Vagina (tissue), 2 donors: ENCODE measurements at regions not wholly inside any gene's neighbourhood (a gene's known extent, or its start where the extent isn't known, plus 50 kb on each side); places are given as distances from the start of the nearest gene placed in this dataset.

Experiments
- DNase-seq, 2 donors: peaks; one replicate each; pipeline ENCODE4 v3.0.0-alpha.2; 2017; ENCODE audit errors: extremely low spot score in 2 of 2
- H3K27ac ChIP-seq: fragments of 200-600 bp; sonication (generic); one replicate; pipeline ENCODE4 v1.5.1; 2019
- H3K27me3 ChIP-seq: fragments of 200-600 bp; sonication (generic); one replicate; pipeline ENCODE4 v1.5.1; 2019
- H3K36me3 ChIP-seq, 2 donors: fragments of 200-600 bp; sonication (generic); one replicate each; pipeline ENCODE4 v1.5.1; 2017 to 2019
- H3K4me1 ChIP-seq: fragments of 200-600 bp; sonication (generic); one replicate; pipeline ENCODE4 v1.5.1; 2019
- H3K4me3 ChIP-seq, 2 donors: fragments of 200-600 bp; sonication (generic); 1 replicate in 1 of 2; 2 replicates in 1 of 2; pipeline ENCODE4 v1.5.1; 2016 to 2019
- H3K9me3 ChIP-seq: fragments of 200-600 bp; sonication (generic); one replicate; pipeline ENCODE4 v1.5.1; 2019
- POLR2A ChIP-seq, 2 donors: fragments of 450-650 bp; IDR thresholded peaks; one replicate each; pipeline ENCODE4 v1.6.1; 2017; ENCODE audit warnings: antibody characterized with exemption in 2 of 2, mild to moderate bottlenecking in 2 of 2, moderate library complexity in 2 of 2
- POLR2AphosphoS5 ChIP-seq, 2 donors: sonication (generic); formaldehyde crosslinking; IDR thresholded peaks; one replicate each; pipeline ENCODE4 v1.9.0; 2017; ENCODE audit warnings: antibody characterized with exemption in 2 of 2, mild to moderate bottlenecking in 2 of 2, low read depth in 1 of 2; ENCODE audit not compliant: insufficient read depth in 1 of 2
- intact Hi-C: fragments of 100-400 bp; cut with DNase I; formaldehyde crosslinking; loops from one replicate; pipeline ENCODE4 v1.15.1; 2023
- TF ChIP-seq, protein P1 (sequence below), 3 experiments: fragments of 450-650 bp in 2 of 3; fragments of 200-600 bp in 1 of 3; sonication (generic) in 1 of 3; IDR thresholded peaks; one replicate each; pipeline ENCODE4 v1.5.1; 2017 to 2019; ENCODE audit warnings: antibody characterized with exemption in 3 of 3, mild to moderate bottlenecking in 2 of 3, moderate library complexity in 2 of 3

DNA sequence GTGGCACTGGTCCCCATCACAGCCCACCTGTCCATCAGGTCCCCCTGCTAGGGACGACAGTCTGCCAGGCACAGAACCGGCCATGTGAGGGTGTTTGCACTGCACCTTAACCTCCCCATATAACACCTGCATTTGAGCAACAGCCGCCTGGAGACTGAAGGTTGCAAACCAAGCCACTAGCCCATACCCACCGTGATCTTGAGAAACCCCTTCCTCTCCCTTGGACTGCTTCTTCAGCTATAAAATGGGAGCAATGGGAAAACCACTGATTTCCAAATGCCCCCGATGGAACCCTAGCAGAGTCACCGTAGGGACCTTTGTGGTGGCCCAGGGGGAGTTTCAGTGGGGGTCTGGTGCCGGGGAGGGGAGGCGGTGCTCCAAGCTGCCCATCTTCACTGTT, 120.1 kb downstream of the NPTX2 start:
- no peaks in the 10 kb centered on the region for H3K9me3 ChIP-seq
- H3K27me3 ChIP-seq = no peaks in the 10 kb centered on the region
- H3K4me1 ChIP-seq = no peaks in the 10 kb centered on the region
- intact Hi-C loops = no loop called here
- DNase-seq = no peak
- TF ChIP-seq, protein P1, sequence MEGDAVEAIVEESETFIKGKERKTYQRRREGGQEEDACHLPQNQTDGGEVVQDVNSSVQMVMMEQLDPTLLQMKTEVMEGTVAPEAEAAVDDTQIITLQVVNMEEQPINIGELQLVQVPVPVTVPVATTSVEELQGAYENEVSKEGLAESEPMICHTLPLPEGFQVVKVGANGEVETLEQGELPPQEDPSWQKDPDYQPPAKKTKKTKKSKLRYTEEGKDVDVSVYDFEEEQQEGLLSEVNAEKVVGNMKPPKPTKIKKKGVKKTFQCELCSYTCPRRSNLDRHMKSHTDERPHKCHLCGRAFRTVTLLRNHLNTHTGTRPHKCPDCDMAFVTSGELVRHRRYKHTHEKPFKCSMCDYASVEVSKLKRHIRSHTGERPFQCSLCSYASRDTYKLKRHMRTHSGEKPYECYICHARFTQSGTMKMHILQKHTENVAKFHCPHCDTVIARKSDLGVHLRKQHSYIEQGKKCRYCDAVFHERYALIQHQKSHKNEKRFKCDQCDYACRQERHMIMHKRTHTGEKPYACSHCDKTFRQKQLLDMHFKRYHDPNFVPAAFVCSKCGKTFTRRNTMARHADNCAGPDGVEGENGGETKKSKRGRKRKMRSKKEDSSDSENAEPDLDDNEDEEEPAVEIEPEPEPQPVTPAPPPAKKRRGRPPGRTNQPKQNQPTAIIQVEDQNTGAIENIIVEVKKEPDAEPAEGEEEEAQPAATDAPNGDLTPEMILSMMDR (IDR thresholded peaks at IDR 0.05) = no peak
- TF ChIP-seq POLR2AphosphoS5 (IDR thresholded peaks at IDR 0.05; ENCODE audit: insufficient read depth in 1 of 2, low read depth in 1 of 2) (no peak), POLR2A (IDR thresholded peaks at IDR 0.05) (no peak)
- no peak overlapping the region for H3K4me3 ChIP-seq
- no peak overlapping the region for H3K27ac ChIP-seq
- H3K36me3 ChIP-seq = no peaks in the 10 kb centered on the region

DNA sequence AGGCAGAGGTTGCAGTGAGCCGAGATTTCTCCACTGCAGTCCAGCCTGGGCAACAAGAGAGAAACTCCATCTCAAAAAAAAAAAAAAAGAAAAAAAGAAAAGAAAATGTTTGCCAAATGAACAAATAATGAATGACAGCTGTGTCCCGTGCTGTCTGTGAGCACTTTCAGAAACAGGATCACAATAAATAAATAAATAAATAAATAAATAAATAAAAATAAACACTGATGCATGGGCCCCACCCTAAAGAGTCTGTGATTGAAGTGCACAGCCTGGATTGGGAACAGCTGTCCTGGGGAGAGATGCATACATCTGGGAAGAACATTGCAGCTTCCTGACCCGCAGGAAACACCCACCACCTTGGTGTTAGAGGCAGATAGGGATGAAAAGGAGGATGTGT, 123.6 kb downstream of the NPTX2 start:
- Histone ChIP-seq H3K27ac (no peak overlapping the region), H3K36me3 (no peaks in the 10 kb centered on the region), H3K27me3 (no peaks in the 10 kb centered on the region), H3K4me1 (no peaks in the 10 kb centered on the region), H3K4me3 (no peak overlapping the region), H3K9me3 (no peaks in the 10 kb centered on the region)
- intact Hi-C loops = no loop called here
- TF ChIP-seq, protein P1 (IDR thresholded peaks at IDR 0.05) = no peak
- no peak for TF ChIP-seq POLR2AphosphoS5 (IDR thresholded peaks at IDR 0.05; ENCODE audit: insufficient read depth in 1 of 2, low read depth in 1 of 2)
- no peak for TF ChIP-seq POLR2A (IDR thresholded peaks at IDR 0.05)
- DNase-seq = no peak

- no peak overlapping the region for H3K27ac ChIP-seq
- H3K36me3 ChIP-seq = no peaks in the 10 kb centered on the region
- no peaks in the 10 kb centered on the region for H3K4me1 ChIP-seq
- H3K4me3 ChIP-seq = no peak overlapping the region
- no peaks in the 10 kb centered on the region for H3K27me3 ChIP-seq
- TF ChIP-seq POLR2A (IDR thresholded peaks at IDR 0.05) (no peak), POLR2AphosphoS5 (IDR thresholded peaks at IDR 0.05; ENCODE audit: insufficient read depth in 1 of 2, low read depth in 1 of 2) (no peak)
- TF ChIP-seq, protein P1 (IDR thresholded peaks at IDR 0.05) = peak in 1 of 3 experiments; percentile 38
- no peak for DNase-seq
- intact Hi-C loops = no loop called here
- no peaks in the 10 kb centered on the region for H3K9me3 ChIP-seq
Measured at GRCh38 chr7:98745722-98746318, 124.0 kb downstream of the TMEM130 start.

GRCh38 chr7:98748090-98748489, 121.7 kb downstream of the TMEM130 start:
- Histone ChIP-seq H3K9me3 (no peaks in the 10 kb centered on the region), H3K4me3 (no peak overlapping the region), H3K4me1 (no peaks in the 10 kb centered on the region), H3K27ac (no peak overlapping the region), H3K36me3 (no peaks in the 10 kb centered on the region), H3K27me3 (no peaks in the 10 kb centered on the region)
- TF ChIP-seq POLR2AphosphoS5 (IDR thresholded peaks at IDR 0.05; ENCODE audit: insufficient read depth in 1 of 2, low read depth in 1 of 2) = no peak
- no peak for TF ChIP-seq POLR2A (IDR thresholded peaks at IDR 0.05)
- TF ChIP-seq, protein P1 (IDR thresholded peaks at IDR 0.05) = no peak
- DNase-seq = no peak
- intact Hi-C loops = no loop called here

DNA sequence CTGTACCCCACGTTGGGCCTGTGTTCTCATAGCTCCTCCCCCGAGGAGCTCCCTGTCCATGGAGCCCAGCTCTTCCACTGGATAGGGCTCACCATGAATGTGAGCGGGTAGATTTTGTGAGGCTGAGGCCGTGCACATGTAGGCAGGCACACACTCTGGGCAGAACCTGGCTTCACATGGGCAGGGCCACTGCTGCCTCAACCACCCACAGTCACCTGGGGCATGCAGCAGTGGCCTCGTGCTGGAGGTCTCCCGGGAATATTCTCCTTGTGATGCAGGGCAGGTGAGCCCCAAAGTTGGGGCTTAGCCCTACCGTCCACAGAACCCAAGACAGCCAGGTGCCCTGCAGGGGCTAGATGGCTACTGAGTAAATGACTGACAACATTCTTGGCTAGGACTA, 116.6 kb downstream of the TMEM130 start:
- no peak for DNase-seq
- no peak for TF ChIP-seq POLR2AphosphoS5 (IDR thresholded peaks at IDR 0.05; ENCODE audit: insufficient read depth in 1 of 2, low read depth in 1 of 2)
- TF ChIP-seq, protein P1 (IDR thresholded peaks at IDR 0.05) = no peak
- TF ChIP-seq POLR2A (IDR thresholded peaks at IDR 0.05) = no peak
- Histone ChIP-seq H3K4me1 (no peaks in the 10 kb centered on the region), H3K36me3 (no peaks in the 10 kb centered on the region), H3K9me3 (no peaks in the 10 kb centered on the region), H3K27ac (no peak overlapping the region), H3K27me3 (no peaks in the 10 kb centered on the region), H3K4me3 (no peak overlapping the region)
- intact Hi-C loops = no loop called here
